Endothelial cell of umbilical vein (primary cell): ENCODE measurements at regions not wholly inside any gene's neighbourhood (a gene's known extent, or its start where the extent isn't known, plus 50 kb on each side); places are given as distances from the start of the nearest gene placed in this dataset.

Source experiments
- BruUV-seq: library from RNA; stranded (reverse); fragments of 400-500 nt; replicated peaks from 2 replicates; lab custom pipeline; 2021; lab: Mats Ljungman, UMichigan
- CTCF ChIA-PET: fragments of 300-600, 350-600 bp; sonication (Branson Sonifier 250); formaldehyde crosslinking; loops from one replicate; lab custom pipeline; 2021; ENCODE audit warnings: antibody characterized with exemption, inconsistent platforms; lab: Charles Lee
- POLR2A ChIA-PET: fragments of 300-600, 350-600 bp; sonication (Branson Sonifier 250); formaldehyde crosslinking; loops from one replicate; lab custom pipeline; 2021; ENCODE audit warnings: antibody characterized with exemption, inconsistent platforms; lab: Charles Lee
- DNase-seq: peaks from one replicate; pipeline ENCODE4 v3.0.0-alpha.2; 2011; ENCODE audit warnings: low read depth, low spot score
- FAIRE-seq: peaks from 2 replicates; lab custom pipeline; 2011; peaks lifted over from hg19 to GRCh38; lab: Jason Lieb, UNC
- H2AFZ ChIP-seq: 2 replicates; pipeline ENCODE4 v1.6.0; 2012; ENCODE audit warnings: low read depth, low read length, control low read depth, inconsistent platforms
- H3K27ac ChIP-seq: 2 replicates; pipeline ENCODE4 v1.5.1; 2011; ENCODE audit warnings: low read depth, mild to moderate bottlenecking, control low read depth, low read length, moderate library complexity; ENCODE audit not compliant: insufficient read depth
- H3K27me3 ChIP-seq, 2 experiments: 2 replicates each; pipeline versions ENCODE4 v1.6.0 to v1.6.1; 2011; ENCODE audit warnings: low read length in 2 of 2, mixed read lengths in 1 of 2; ENCODE audit not compliant: control insufficient read depth in 2 of 2, insufficient read depth in 2 of 2
- H3K36me3 ChIP-seq, 2 experiments: 2 replicates in 1 of 2; 3 replicates in 1 of 2; pipeline ENCODE4 v1.5.1; 2011; ENCODE audit warnings: low read length in 2 of 2, mild to moderate bottlenecking in 1 of 2, moderate library complexity in 1 of 2; ENCODE audit not compliant: control insufficient read depth in 2 of 2, insufficient read depth in 2 of 2; ENCODE audit errors: extremely low read depth in 1 of 2
- H3K4me1 ChIP-seq: 3 replicates; pipeline ENCODE4 v1.5.1; 2011; ENCODE audit warnings: mild to moderate bottlenecking, low read length; ENCODE audit not compliant: control insufficient read depth, insufficient read depth; ENCODE audit errors: extremely low read depth
- H3K4me2 ChIP-seq: 2 replicates; pipeline ENCODE4 v1.6.1; 2011; ENCODE audit warnings: low read length, control low read depth, mixed read lengths; ENCODE audit not compliant: insufficient read depth
- H3K4me3 ChIP-seq, 3 experiments: fragments of 200-600 bp in 1 of 3; sonication (generic), shearing (Covaris generic) in 1 of 3; replicated peaks in 1 of 3; 2 replicates each; pipeline ENCODE4 v1.5.1; 2011 to 2016; ENCODE audit warnings: control low read depth in 3 of 3, low read length in 3 of 3, mild to moderate bottlenecking in 2 of 3, inconsistent platforms in 1 of 3, low read depth in 1 of 3, moderate library complexity in 1 of 3; ENCODE audit not compliant: insufficient read depth in 1 of 3
- H3K79me2 ChIP-seq: 2 replicates; pipeline ENCODE4 v1.6.0; 2012; ENCODE audit warnings: low read length, inconsistent platforms; ENCODE audit not compliant: control insufficient read depth, insufficient read depth
- H3K9ac ChIP-seq: replicated peaks from 2 replicates; pipeline ENCODE3; 2011; ENCODE audit warnings: low read length, control low read depth; ENCODE audit not compliant: insufficient read depth; ENCODE audit errors: extremely low read depth
- H3K9me1 ChIP-seq: replicated peaks from 3 replicates; pipeline ENCODE4 v1.6.0; 2011; ENCODE audit warnings: mild to moderate bottlenecking, low read length; ENCODE audit not compliant: control insufficient read depth, insufficient read depth; ENCODE audit errors: extremely low read depth
- H3K9me3 ChIP-seq: replicated peaks from 2 replicates; pipeline ENCODE4 v1.5.1; 2012; ENCODE audit warnings: low read length, inconsistent platforms; ENCODE audit not compliant: control insufficient read depth, insufficient read depth
- H4K20me1 ChIP-seq: replicated peaks from 2 replicates; pipeline ENCODE3; 2011; ENCODE audit warnings: mild to moderate bottlenecking, low read length; ENCODE audit not compliant: control insufficient read depth, insufficient read depth; ENCODE audit errors: extremely low read depth
- EZH2 ChIP-seq: IDR thresholded peaks from 2 replicates; pipeline ENCODE4 v1.6.1; 2012; ENCODE audit warnings: borderline replicate concordance, low read depth, mild to moderate bottlenecking, moderate library complexity, low read length, inconsistent platforms; ENCODE audit not compliant: severe bottlenecking
- FOS ChIP-seq: IDR thresholded peaks from 2 replicates; pipeline ENCODE4 v1.6.1; 2011; ENCODE audit warnings: mild to moderate bottlenecking, low read length, moderate library complexity, borderline replicate concordance; ENCODE audit not compliant: insufficient read depth
- GATA2 ChIP-seq: IDR thresholded peaks from 2 replicates; pipeline ENCODE4 v1.7.0; 2011; ENCODE audit warnings: low read depth, mild to moderate bottlenecking, moderate library complexity, mixed read lengths, low read length; ENCODE audit not compliant: insufficient read length, insufficient read depth
- JUN ChIP-seq: IDR thresholded peaks from 2 replicates; pipeline ENCODE4 v1.6.1; 2011; ENCODE audit warnings: borderline replicate concordance, low read depth; ENCODE audit not compliant: insufficient read length, insufficient read depth
- MYC ChIP-seq: IDR thresholded peaks from one replicate; pipeline ENCODE4 v1.6.1; 2011; ENCODE audit warnings: mild to moderate bottlenecking, low read depth, low read length
- POLR2A ChIP-seq: IDR thresholded peaks from 2 replicates; pipeline ENCODE4 v1.6.1; 2012; ENCODE audit warnings: low read depth, mild to moderate bottlenecking, control low read depth, low read length
- POLR2AphosphoS5 ChIP-seq: IDR thresholded peaks from 2 replicates; pipeline ENCODE4 v1.6.1; 2012; ENCODE audit warnings: low read depth, mild to moderate bottlenecking, control low read depth, low read length, moderate library complexity; ENCODE audit not compliant: insufficient read depth
- dilution Hi-C: fragments of 300-500 bp; cut with MboI; formaldehyde crosslinking; loops from one replicate; pipeline ENCODE4 v1.15.0; 2019; ENCODE audit warnings: low sequenced_read_pairs; ENCODE audit not compliant: extremely low pct_ligation_motif_present
- intact Hi-C: fragments of 100-400 bp; cut with micrococcal nuclease; formaldehyde crosslinking; loops from one replicate; pipeline ENCODE4 v1.10.0; 2022
- TF ChIP-seq, protein P1 (sequence below), 2 donors: IDR thresholded peaks; 1 replicate in 1 of 2; 2 replicates in 1 of 2; pipeline ENCODE4 v1.5.1; 2011; ENCODE audit warnings: low read length in 2 of 2, mild to moderate bottlenecking in 2 of 2, moderate library complexity in 2 of 2, control low read depth in 1 of 2, inconsistent platforms in 1 of 2, low read depth in 1 of 2; ENCODE audit not compliant: insufficient read depth in 1 of 2; ENCODE audit errors: extremely low read depth in 1 of 2
- TF ChIP-seq, protein P2 (sequence below): IDR thresholded peaks from 2 replicates; pipeline ENCODE4 v1.6.1; 2011; ENCODE audit not compliant: insufficient read depth, insufficient read length

DNA sequence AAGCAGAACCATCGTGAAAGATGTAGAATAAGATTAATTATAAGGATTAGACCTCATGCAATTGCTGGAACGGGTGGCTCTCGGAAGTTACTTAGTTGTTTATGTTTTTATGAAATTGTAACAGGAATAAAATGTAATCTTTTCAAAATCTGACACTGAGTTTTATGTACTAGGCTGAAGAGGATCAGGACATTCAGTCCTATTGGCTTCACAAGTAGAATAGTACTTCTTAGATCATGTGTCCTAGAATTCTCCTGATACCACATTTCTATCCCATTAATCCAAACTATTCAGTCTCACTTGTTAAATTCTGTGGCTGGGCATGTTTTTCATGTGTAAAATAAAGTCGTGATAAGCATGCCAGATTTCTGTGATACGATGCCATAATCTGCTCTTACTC, 423.5 kb upstream of the OR4E1 start:
- no TSS peak for BruUV-seq
- H3K79me2 ChIP-seq = no peaks in the 10 kb centered on the region
- H3K9me1 ChIP-seq = no peaks in the 10 kb centered on the region
- peak overlapping the region; percentile 24 for H2AFZ ChIP-seq
- POLR2A ChIA-PET = no interaction called here
- no peak overlapping the region for H3K4me2 ChIP-seq
- dilution Hi-C loops = no loop called here
- no peaks in the 10 kb centered on the region for H3K27me3 ChIP-seq
- peaks cover 9% of the 10 kb centered on the region for H3K4me1 ChIP-seq
- DNase-seq (no peak), FAIRE-seq (no peak)
- CTCF ChIA-PET = interaction anchor here (1.0 to 8.9 kb wide), 5 partner anchors 9 to 183 kb away, joined by 3 to 138 read pairs (median 7); no protein-coding TSS in a partner anchor
- no peaks in the 10 kb centered on the region for H4K20me1 ChIP-seq
- intact Hi-C loops = no loop called here
- no peaks in the 10 kb centered on the region for H3K9me3 ChIP-seq
- no peak overlapping the region for H3K9ac ChIP-seq
- H3K4me3 ChIP-seq = no peak overlapping the region
- TF ChIP-seq GATA2 (no peak), MYC (no peak), POLR2AphosphoS5 (no peak), JUN (no peak), FOS (no peak), POLR2A (no peak), EZH2 (no peak)
- TF ChIP-seq, protein P1, sequence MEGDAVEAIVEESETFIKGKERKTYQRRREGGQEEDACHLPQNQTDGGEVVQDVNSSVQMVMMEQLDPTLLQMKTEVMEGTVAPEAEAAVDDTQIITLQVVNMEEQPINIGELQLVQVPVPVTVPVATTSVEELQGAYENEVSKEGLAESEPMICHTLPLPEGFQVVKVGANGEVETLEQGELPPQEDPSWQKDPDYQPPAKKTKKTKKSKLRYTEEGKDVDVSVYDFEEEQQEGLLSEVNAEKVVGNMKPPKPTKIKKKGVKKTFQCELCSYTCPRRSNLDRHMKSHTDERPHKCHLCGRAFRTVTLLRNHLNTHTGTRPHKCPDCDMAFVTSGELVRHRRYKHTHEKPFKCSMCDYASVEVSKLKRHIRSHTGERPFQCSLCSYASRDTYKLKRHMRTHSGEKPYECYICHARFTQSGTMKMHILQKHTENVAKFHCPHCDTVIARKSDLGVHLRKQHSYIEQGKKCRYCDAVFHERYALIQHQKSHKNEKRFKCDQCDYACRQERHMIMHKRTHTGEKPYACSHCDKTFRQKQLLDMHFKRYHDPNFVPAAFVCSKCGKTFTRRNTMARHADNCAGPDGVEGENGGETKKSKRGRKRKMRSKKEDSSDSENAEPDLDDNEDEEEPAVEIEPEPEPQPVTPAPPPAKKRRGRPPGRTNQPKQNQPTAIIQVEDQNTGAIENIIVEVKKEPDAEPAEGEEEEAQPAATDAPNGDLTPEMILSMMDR (IDR thresholded peaks at IDR 0.05; ENCODE audit: extremely low read depth in 1 of 2, insufficient read depth in 1 of 2, low read depth in 1 of 2, low read length in 2 of 2) = no peak
- TF ChIP-seq, protein P2, sequence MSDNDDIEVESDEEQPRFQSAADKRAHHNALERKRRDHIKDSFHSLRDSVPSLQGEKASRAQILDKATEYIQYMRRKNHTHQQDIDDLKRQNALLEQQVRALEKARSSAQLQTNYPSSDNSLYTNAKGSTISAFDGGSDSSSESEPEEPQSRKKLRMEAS = no peak
- no peaks in the 10 kb centered on the region for H3K36me3 ChIP-seq
- H3K27ac ChIP-seq = no peak overlapping the region
